ENCODE measurements at regions not wholly inside any gene's neighbourhood (a gene's known extent, or its start where the extent isn't known, plus 50 kb on each side); places are given as distances from the start of the nearest gene placed in this dataset.

- no peak overlapping the region for H3K27ac ChIP-seq (ENCODE audit: low read depth, low read length, poor library complexity, severe bottlenecking)
- H3K4me1 ChIP-seq (ENCODE audit: insufficient read depth, low read length, poor library complexity, severe bottlenecking), result no peaks in the 10 kb centered on the region
- no peaks in the 10 kb centered on the region for H3K9me3 ChIP-seq (ENCODE audit: low read depth, low read length, poor library complexity, severe bottlenecking)
- ChIA-PET POLR2A (ENCODE audit: low non-redundant PET) (no interaction called here), CTCF (no interaction called here)
- intact Hi-C loops (cut with micrococcal nuclease; ENCODE audit: unreplicated experiment), result no loop called here
- no TSS peak for BruUV-seq (replicated peaks)
- no peak overlapping the region for H3K4me3 ChIP-seq (ENCODE audit: low read depth, low read length, poor library complexity, severe bottlenecking)
- TF ChIP-seq EZH2 (IDR thresholded peaks at IDR 0.05; ENCODE audit: borderline replicate concordance, low read depth, low read length, poor library complexity, severe bottlenecking), result no peak
- no peak for TF ChIP-seq CTCF (conservative IDR thresholded peaks at IDR 0.05; ENCODE audit: low read depth, low read length)
- no peaks in the 10 kb centered on the region for H3K36me3 ChIP-seq (ENCODE audit: insufficient read depth, low read length, poor library complexity, severe bottlenecking)
- H3K27me3 ChIP-seq (replicated peaks; ENCODE audit: insufficient read depth, low read depth, low read length, poor library complexity), result no peaks in the 10 kb centered on the region
- DNase-seq (ENCODE audit: low spot score), result no peak
These were observed 541.5 kb upstream of the NETO1 start for GRCh38 chr18:73409242-73409641.

GRCh38 chr18:73408469-73408868 lies 540.7 kb upstream of the NETO1 start:
- DNase-seq (ENCODE audit: low spot score), result no peak
- Histone ChIP-seq H3K9me3 (ENCODE audit: low read depth, low read length, poor library complexity, severe bottlenecking) (no peaks in the 10 kb centered on the region), H3K27ac (ENCODE audit: low read depth, low read length, poor library complexity, severe bottlenecking) (no peak overlapping the region), H3K36me3 (ENCODE audit: insufficient read depth, low read length, poor library complexity, severe bottlenecking) (no peaks in the 10 kb centered on the region), H3K27me3 (replicated peaks; ENCODE audit: insufficient read depth, low read depth, low read length, poor library complexity) (no peaks in the 10 kb centered on the region), H3K4me3 (ENCODE audit: low read depth, low read length, poor library complexity, severe bottlenecking) (no peak overlapping the region), H3K4me1 (ENCODE audit: insufficient read depth, low read length, poor library complexity, severe bottlenecking) (no peaks in the 10 kb centered on the region)
- intact Hi-C loops (cut with micrococcal nuclease; ENCODE audit: unreplicated experiment), result no loop called here
- ChIA-PET POLR2A (ENCODE audit: low non-redundant PET) (no interaction called here), CTCF (no interaction called here)
- BruUV-seq (replicated peaks), result no TSS peak
- TF ChIP-seq EZH2 (IDR thresholded peaks at IDR 0.05; ENCODE audit: borderline replicate concordance, low read depth, low read length, poor library complexity, severe bottlenecking), result no peak
- TF ChIP-seq CTCF (conservative IDR thresholded peaks at IDR 0.05; ENCODE audit: low read depth, low read length), result no peak

GRCh38 chr18:73407506-73407905 lies 539.7 kb upstream of the NETO1 start:
- DNase-seq (ENCODE audit: low spot score), result no peak
- intact Hi-C loops (cut with micrococcal nuclease; ENCODE audit: unreplicated experiment), result no loop called here
- no peak overlapping the region for H3K4me3 ChIP-seq (ENCODE audit: low read depth, low read length, poor library complexity, severe bottlenecking)
- TF ChIP-seq EZH2 (IDR thresholded peaks at IDR 0.05; ENCODE audit: borderline replicate concordance, low read depth, low read length, poor library complexity, severe bottlenecking) (no peak), CTCF (conservative IDR thresholded peaks at IDR 0.05; ENCODE audit: low read depth, low read length) (no peak)
- no peaks in the 10 kb centered on the region for H3K36me3 ChIP-seq (ENCODE audit: insufficient read depth, low read length, poor library complexity, severe bottlenecking)
- H3K27ac ChIP-seq (ENCODE audit: low read depth, low read length, poor library complexity, severe bottlenecking), result no peak overlapping the region
- no TSS peak for BruUV-seq (replicated peaks)
- H3K27me3 ChIP-seq (replicated peaks; ENCODE audit: insufficient read depth, low read depth, low read length, poor library complexity), result no peaks in the 10 kb centered on the region
- POLR2A ChIA-PET (ENCODE audit: low non-redundant PET), result no interaction called here
- H3K4me1 ChIP-seq (ENCODE audit: insufficient read depth, low read length, poor library complexity, severe bottlenecking), result no peaks in the 10 kb centered on the region
- CTCF ChIA-PET, result no interaction called here
- no peaks in the 10 kb centered on the region for H3K9me3 ChIP-seq (ENCODE audit: low read depth, low read length, poor library complexity, severe bottlenecking)

All from A673 (cell line).